HG03558 (cell line): ENCODE measurements at regions not wholly inside any gene's neighbourhood (a gene's known extent, or its start where the extent isn't known, plus 50 kb on each side); places are given as distances from the start of the nearest gene placed in this dataset.

ENCODE experiments used
- ATAC-seq: cut with Tn5 transposase; IDR thresholded peaks from one replicate; pipeline ENCODE4 v1.9.1; 2021; ENCODE audit warnings: moderate number of reproducible peaks; ENCODE audit not compliant: unreplicated experiment; ENCODE audit errors: extremely low read depth

GRCh38 chr10:58967551-58968388 is 208.7 kb upstream of the PHYHIPL start:
- ATAC-seq = no peak

DNA sequence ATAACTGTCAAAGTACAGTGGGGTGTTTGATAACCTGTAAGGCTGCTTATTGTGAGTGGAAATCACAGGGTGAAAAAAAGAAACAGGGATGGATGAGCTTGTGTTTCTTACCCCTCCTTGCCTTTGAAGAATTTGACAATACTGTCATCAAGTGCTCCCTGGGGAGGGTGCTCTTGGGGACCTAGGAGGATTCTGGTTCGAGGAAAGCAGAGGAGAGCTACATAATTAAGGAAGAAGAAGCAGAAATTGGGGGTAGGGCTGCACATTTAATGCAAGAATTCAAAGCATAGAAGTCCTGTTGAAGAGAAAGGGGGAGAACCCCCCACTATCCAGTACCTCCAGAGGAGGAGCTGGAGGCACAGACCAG is 208.1 kb upstream of the PHYHIPL start:
- no peak for ATAC-seq

- no peak for ATAC-seq
Measured at GRCh38 chr10:58969576-58969975, 206.9 kb upstream of the PHYHIPL start.

- ATAC-seq = no peak
Measured at GRCh38 chr10:58970160-58970915, 206.1 kb upstream of the PHYHIPL start.

GRCh38 chr10:58971211-58971610 is 205.2 kb upstream of the PHYHIPL start:
- no peak for ATAC-seq

DNA sequence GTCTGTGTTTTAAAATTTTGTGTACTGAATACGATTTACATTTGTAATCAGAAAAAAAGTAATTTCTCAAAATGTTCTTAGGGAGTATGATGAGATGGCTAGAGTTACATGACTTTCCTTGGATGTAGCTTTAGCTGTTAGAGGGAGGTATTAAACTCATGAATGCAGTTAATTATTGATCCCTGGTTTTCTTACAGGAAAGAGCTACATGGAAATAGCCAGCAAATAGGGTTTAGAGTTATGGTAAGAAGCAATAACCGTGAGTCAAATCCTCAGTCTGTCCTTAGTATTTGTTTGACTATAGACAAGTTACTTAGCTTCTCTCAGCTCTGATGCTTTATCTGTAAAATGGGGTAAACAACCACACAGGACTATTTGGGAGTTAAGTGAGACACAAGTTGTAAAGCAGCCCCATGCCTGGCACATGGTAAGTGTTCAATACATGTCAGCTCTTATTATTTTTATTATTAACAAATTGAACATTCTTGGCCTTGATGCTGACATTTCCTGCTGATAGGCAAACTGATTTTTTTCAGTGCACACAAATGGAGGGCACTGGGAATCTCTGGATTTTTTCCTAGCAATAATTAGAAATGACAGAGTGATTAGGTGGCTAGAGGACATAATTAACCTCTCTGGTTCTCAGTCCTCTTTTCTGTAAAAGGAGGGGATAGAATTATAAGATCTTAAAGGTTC is 204.5 kb upstream of the PHYHIPL start:
- ATAC-seq = no peak

GRCh38 chr10:58972576-58973234 is 203.7 kb upstream of the PHYHIPL start:
- ATAC-seq = no peak

DNA sequence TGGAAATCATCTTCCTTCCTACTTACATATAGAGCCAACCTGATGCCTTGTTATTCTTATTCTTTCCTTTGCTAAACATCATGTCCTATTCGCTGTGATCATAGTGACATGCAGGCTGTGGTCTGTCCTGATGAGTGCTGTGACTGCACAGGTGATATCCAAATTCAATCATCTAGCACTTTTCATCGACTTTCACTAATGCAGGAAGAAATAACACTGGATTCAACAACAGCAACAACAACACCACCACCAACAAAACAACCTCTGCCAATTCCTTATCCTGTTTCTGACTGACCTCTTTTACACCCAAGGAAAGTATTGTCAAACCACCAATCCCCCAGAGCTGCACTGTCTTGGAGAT is 203.2 kb upstream of the PHYHIPL start:
- no peak for ATAC-seq

DNA sequence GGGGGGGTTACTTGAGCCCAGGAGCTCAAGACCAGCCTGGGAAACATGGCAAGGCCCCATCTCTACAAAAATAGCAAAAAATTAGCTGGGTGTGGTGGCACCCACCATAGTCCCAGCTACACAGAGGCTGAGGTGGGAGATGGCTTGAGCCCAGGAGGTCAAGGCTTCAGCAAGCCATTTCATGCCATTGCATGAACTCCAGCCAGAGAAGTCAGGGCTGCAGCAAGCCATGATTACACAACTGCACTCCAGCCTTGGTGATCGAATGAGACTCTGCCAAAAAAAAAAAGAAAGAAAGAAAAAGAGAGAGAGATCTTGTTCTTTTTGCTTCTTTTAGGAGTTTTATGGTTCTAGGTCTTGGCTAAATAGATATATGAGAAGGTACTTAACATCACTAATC is 200.2 kb upstream of the PHYHIPL start:
- no peak for ATAC-seq

GRCh38 chr10:58979711-58980110 is 196.7 kb upstream of the PHYHIPL start:
- no peak for ATAC-seq

- no peak for ATAC-seq
Measured at GRCh38 chr10:58980826-58981415, 195.5 kb upstream of the PHYHIPL start.

DNA sequence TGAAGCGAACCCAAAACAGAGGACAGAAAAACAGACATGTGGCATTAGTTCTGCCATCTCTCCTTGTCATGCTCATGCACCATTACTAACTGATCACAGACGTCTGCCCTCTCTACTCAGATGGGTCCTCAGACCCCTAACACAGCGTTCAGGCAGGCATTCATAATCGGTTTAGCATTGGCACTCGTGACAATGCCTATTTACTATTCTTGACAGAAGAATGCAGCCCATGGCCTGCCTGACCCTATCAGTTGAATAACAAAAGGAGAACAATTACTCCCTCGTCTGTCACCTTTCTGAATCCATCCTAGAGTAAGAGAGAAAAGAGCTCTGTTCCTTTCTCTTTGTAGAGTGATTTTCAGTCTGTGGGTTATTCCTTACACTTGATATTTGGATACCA is 194.6 kb upstream of the PHYHIPL start:
- ATAC-seq = no peak

GRCh38 chr10:58982470-58983239 is 193.8 kb upstream of the PHYHIPL start:
- no peak for ATAC-seq

GRCh38 chr10:58985216-58985615 is 191.2 kb upstream of the PHYHIPL start:
- ATAC-seq = no peak

DNA sequence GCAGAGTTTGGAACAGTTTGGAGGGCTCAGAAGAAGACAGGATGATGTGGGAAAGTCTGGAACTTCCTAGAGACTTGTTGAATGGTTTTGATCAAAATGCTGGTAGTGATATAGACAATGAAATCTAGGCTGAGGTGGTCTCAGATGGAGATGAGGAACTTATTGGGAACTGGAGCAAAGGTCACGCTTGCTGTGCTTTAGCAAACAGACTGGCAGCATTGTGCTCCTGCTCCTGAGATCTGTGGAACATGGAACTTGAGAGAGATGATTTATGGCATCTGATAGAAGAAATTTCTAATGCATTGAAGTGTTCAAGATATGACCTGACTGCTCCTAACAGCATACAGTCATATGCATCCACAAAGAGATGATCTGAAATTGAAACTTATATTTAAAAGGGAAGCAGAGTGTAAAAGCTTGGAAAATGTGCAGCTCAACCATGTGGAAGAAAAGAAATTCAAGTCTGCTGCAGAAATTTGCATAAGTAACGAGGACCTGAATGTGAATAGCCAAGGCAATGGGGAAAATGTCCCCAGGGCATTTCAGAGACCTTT is 186.9 kb upstream of the PHYHIPL start:
- no peak for ATAC-seq

DNA sequence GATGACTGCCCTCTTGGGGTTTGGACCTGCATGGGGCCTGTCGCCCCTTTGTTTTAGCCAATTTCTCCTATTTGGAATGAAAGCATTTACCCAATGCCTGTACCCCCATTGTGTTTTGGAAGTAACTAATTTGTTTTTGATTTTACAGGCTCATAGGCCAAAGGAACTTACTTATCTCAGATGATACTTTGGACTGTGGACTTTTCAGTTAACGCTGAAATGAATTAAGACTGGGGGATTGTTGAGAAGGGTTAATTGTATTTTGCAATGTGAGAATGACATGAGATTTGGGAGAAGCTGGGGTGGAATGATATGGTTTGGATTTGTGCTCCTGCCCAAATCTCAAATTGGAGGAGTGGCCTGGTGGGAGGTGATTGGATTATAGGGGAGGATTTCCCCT is 185.8 kb upstream of the PHYHIPL start:
- no peak for ATAC-seq

- no peak for ATAC-seq
Measured at GRCh38 chr10:58991856-58992255, 184.6 kb upstream of the PHYHIPL start.

- ATAC-seq = no peak
Measured at GRCh38 chr10:58992830-58993460, 183.5 kb upstream of the PHYHIPL start.
